Gastrocnemius medialis (tissue), 4 donors: ENCODE measurements at regions not wholly inside any gene's neighbourhood (a gene's known extent, or its start where the extent isn't known, plus 50 kb on each side); places are given as distances from the start of the nearest gene placed in this dataset.

Experiments used
- ATAC-seq, 2 donors: fragments of 150-250 bp; one replicate each; pipeline ENCODE4 v1.9.1; 2016
- DNase-seq, 2 donors: peaks; one replicate each; pipeline ENCODE4 v3.0.0-alpha.2; 2019
- H3K27ac ChIP-seq, 4 donors: fragments of 200-600 bp; sonication (generic); 1 replicate in 1 of 4; 2 replicates in 3 of 4; pipeline ENCODE4 v1.5.1; 2016 to 2018; ENCODE audit warnings: mild to moderate bottlenecking in 2 of 4, moderate library complexity in 1 of 4
- H3K27me3 ChIP-seq, 3 donors: fragments of 200-600 bp; sonication (generic) in 2 of 3; 1 replicate in 1 of 3; 2 replicates in 2 of 3; pipeline versions ENCODE4 v1.5.1 to v1.6.0; 2016 to 2019; ENCODE audit warnings: mild to moderate bottlenecking in 1 of 3, moderate library complexity in 1 of 3
- H3K36me3 ChIP-seq, 2 donors: fragments of 200-600 bp; sonication (generic) in 1 of 2; one replicate each; pipeline ENCODE4 v1.5.1; 2017 to 2018
- H3K4me1 ChIP-seq, 2 donors: fragments of 200-600 bp; sonication (generic) in 1 of 2; one replicate each; pipeline ENCODE4 v1.5.1; 2016 to 2017; ENCODE audit warnings: mild to moderate bottlenecking in 2 of 2
- H3K4me3 ChIP-seq, 4 donors: fragments of 200-600 bp; sonication (generic) in 3 of 4; 1 replicate in 1 of 4; 2 replicates in 3 of 4; pipeline ENCODE4 v1.5.1; 2016 to 2019; ENCODE audit warnings: mild to moderate bottlenecking in 2 of 4
- H3K9me3 ChIP-seq, 3 donors: fragments of 200-600 bp; sonication (generic) in 2 of 3; 1 replicate in 1 of 3; 2 replicates in 2 of 3; pipeline ENCODE4 v1.5.1; 2016 to 2019
- CTCF ChIP-seq, 5 experiments: fragments of 450-650 bp in 3 of 5; fragments of 200-600 bp in 2 of 5; sonication (generic) in 2 of 5; IDR thresholded peaks in 4 of 5; conservative IDR thresholded peaks in 1 of 5; 1 replicate in 4 of 5; 2 replicates in 1 of 5; pipeline ENCODE4 v1.5.1; 2016 to 2019; ENCODE audit warnings: antibody characterized with exemption in 5 of 5, mild to moderate bottlenecking in 3 of 5, moderate library complexity in 3 of 5
- POLR2A ChIP-seq, 2 donors: fragments of 450-650 bp; IDR thresholded peaks; one replicate each; pipeline ENCODE4 v1.6.1; 2017; ENCODE audit warnings: antibody characterized with exemption in 2 of 2, mild to moderate bottlenecking in 2 of 2, moderate library complexity in 2 of 2
- in situ Hi-C, 4 donors: fragments of 200-750 bp; cut with MboI; loops; one replicate each; pipeline versions ENCODE4 v1.15.0 to v1.8.0; 2017; ENCODE audit warnings: low sequenced_read_pairs in 4 of 4
- intact Hi-C: fragments of 100-400 bp; cut with DNase I; formaldehyde crosslinking; loops from one replicate; pipeline ENCODE4 v1.15.1; 2023; ENCODE audit warnings: low total_unique reads

- Histone ChIP-seq H3K4me3 (no peak overlapping the region), H3K27me3 (no peaks in the 10 kb centered on the region), H3K9me3 (no peaks in the 10 kb centered on the region), H3K36me3 (no peaks in the 10 kb centered on the region), H3K4me1 (peaks cover 0 to 14% of the 10 kb centered on the region in 2 donors), H3K27ac (no peak overlapping the region)
- ATAC-seq, result no peak
- intact Hi-C loops (no loop called here), in situ Hi-C loops (no loop called here)
- TF ChIP-seq CTCF (IDR thresholded peaks at IDR 0.05 in 4 of 5, conservative IDR thresholded peaks at IDR 0.05 in 1 of 5) (no peak), POLR2A (IDR thresholded peaks at IDR 0.05) (no peak)
- no peak for DNase-seq
These were observed 178.9 kb upstream of the ARID1B start for GRCh38 chr6:156598071-156598854.

- ATAC-seq, result no peak
- no peak for TF ChIP-seq POLR2A (IDR thresholded peaks at IDR 0.05)
- no peak for TF ChIP-seq CTCF (IDR thresholded peaks at IDR 0.05 in 4 of 5, conservative IDR thresholded peaks at IDR 0.05 in 1 of 5)
- Histone ChIP-seq H3K27ac (no peak overlapping the region), H3K4me1 (peaks cover 0 to 14% of the 10 kb centered on the region in 2 donors), H3K9me3 (no peaks in the 10 kb centered on the region), H3K36me3 (no peaks in the 10 kb centered on the region), H3K4me3 (no peak overlapping the region), H3K27me3 (no peaks in the 10 kb centered on the region)
- no peak for DNase-seq
- intact Hi-C loops (no loop called here), in situ Hi-C loops (no loop called here)
These were observed 180.1 kb upstream of the ARID1B start for GRCh38 chr6:156597095-156597494.

- H3K4me1 ChIP-seq, result peaks cover 0 to under 1% of the 10 kb centered on the region in 2 donors
- intact Hi-C loops (no loop called here), in situ Hi-C loops (no loop called here)
- no peak overlapping the region for H3K27ac ChIP-seq
- no peaks in the 10 kb centered on the region for H3K36me3 ChIP-seq
- no peaks in the 10 kb centered on the region for H3K27me3 ChIP-seq
- no peak overlapping the region for H3K4me3 ChIP-seq
- no peak for TF ChIP-seq CTCF (IDR thresholded peaks at IDR 0.05 in 4 of 5, conservative IDR thresholded peaks at IDR 0.05 in 1 of 5)
- TF ChIP-seq POLR2A (IDR thresholded peaks at IDR 0.05), result no peak
- DNase-seq (no peak), ATAC-seq (no peak)
- H3K9me3 ChIP-seq, result no peaks in the 10 kb centered on the region
These were observed 181.7 kb upstream of the ARID1B start for GRCh38 chr6:156595476-156595875.

DNA sequence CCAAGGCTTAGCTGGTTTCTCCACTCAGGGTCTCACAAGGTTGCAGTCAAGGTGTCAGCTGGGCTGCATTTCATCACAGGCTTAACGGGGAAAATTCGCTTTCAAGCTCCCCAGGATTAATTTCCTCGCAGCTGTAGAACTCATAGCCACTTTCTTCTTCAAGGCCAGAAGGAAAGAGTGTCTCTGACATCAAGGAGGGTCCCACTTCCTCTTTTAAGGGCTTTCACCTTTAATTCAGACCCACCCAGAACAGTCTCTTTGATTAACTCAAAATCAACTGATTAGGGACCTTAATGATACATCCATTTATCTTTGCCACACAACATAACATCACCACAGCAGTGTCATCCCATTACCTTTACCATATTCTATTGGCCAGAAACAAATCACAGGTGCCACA, 183.3 kb upstream of the ARID1B start:
- no peak for ATAC-seq
- Histone ChIP-seq H3K4me3 (no peak overlapping the region), H3K27me3 (no peaks in the 10 kb centered on the region), H3K27ac (no peak overlapping the region), H3K4me1 (no peaks in the 10 kb centered on the region), H3K36me3 (no peaks in the 10 kb centered on the region), H3K9me3 (no peaks in the 10 kb centered on the region)
- in situ Hi-C loops (no loop called here), intact Hi-C loops (no loop called here)
- DNase-seq, result no peak
- no peak for TF ChIP-seq POLR2A (IDR thresholded peaks at IDR 0.05)
- no peak for TF ChIP-seq CTCF (IDR thresholded peaks at IDR 0.05 in 4 of 5, conservative IDR thresholded peaks at IDR 0.05 in 1 of 5)

GRCh38 chr6:156593127-156593526, 184.1 kb upstream of the ARID1B start:
- Histone ChIP-seq H3K27ac (no peak overlapping the region), H3K36me3 (no peaks in the 10 kb centered on the region), H3K27me3 (no peaks in the 10 kb centered on the region), H3K4me1 (no peaks in the 10 kb centered on the region), H3K4me3 (no peak overlapping the region), H3K9me3 (no peaks in the 10 kb centered on the region)
- DNase-seq (no peak), ATAC-seq (no peak)
- intact Hi-C loops (no loop called here), in situ Hi-C loops (no loop called here)
- TF ChIP-seq POLR2A (IDR thresholded peaks at IDR 0.05) (no peak), CTCF (IDR thresholded peaks at IDR 0.05 in 4 of 5, conservative IDR thresholded peaks at IDR 0.05 in 1 of 5) (no peak)
